Panc1 (cell line): ENCODE measurements at regions not wholly inside any gene's neighbourhood (a gene's known extent, or its start where the extent isn't known, plus 50 kb on each side); places are given as distances from the start of the nearest gene placed in this dataset.
"Not testable (repeated sequence)": the region's sequence is repeated elsewhere in the genome, so short reads cannot be mapped to it uniquely, and the experiment has no call there.

Experiments used
- POLR2AphosphoS5 ChIP-seq: IDR thresholded peaks from 2 replicates; pipeline ENCODE4 v1.6.1; 2012; ENCODE audit warnings: mild to moderate bottlenecking, low read depth, low read length, moderate library complexity
- SIN3A ChIP-seq: IDR thresholded peaks from 2 replicates; pipeline ENCODE4 v1.6.1; 2012; ENCODE audit warnings: low read depth, mild to moderate bottlenecking, low read length, moderate library complexity, borderline replicate concordance; ENCODE audit not compliant: insufficient read depth
- TCF7L2 ChIP-seq: IDR thresholded peaks from 2 replicates; pipeline ENCODE4 v1.6.1; 2011; ENCODE audit warnings: mild to moderate bottlenecking, low read depth, low read length, inconsistent platforms
- TF ChIP-seq, protein P1 (sequence below): fragments of 450-650 bp; IDR thresholded peaks from 2 replicates; pipeline ENCODE4 v1.5.1; 2017; ENCODE audit warnings: mild to moderate bottlenecking
- TF ChIP-seq, protein P2 (sequence below), 2 experiments: IDR thresholded peaks; 2 replicates each; pipeline ENCODE4 v1.6.1; 2011 to 2012; ENCODE audit warnings: low read depth in 2 of 2, control low read depth in 1 of 2, low read length in 1 of 2, mild to moderate bottlenecking in 1 of 2, moderate library complexity in 1 of 2; ENCODE audit not compliant: insufficient read depth in 1 of 2

DNA sequence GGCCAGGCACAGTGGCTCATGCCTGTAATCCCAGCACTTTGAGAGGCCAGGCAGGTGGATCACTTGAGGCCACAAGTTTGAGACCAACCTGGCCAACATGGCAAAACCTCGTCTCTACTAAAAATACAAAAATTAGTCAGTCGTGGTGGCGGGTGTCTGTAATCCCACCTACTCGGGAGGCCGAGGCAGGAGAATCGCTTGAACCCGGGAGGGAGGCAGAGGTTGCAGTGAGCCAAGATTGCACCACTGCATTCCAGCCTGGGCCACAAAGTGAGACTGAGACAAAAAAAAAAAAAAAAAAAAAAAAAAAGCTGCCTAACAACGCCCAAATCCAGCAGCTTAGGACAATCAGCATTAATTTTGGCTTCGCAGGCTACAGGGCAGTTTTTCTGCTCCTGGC is 167.1 kb downstream of the GOSR1 start:
- TF ChIP-seq POLR2AphosphoS5, SIN3A, TCF7L2: not testable (repeated sequence)
- TF ChIP-seq, protein P1, sequence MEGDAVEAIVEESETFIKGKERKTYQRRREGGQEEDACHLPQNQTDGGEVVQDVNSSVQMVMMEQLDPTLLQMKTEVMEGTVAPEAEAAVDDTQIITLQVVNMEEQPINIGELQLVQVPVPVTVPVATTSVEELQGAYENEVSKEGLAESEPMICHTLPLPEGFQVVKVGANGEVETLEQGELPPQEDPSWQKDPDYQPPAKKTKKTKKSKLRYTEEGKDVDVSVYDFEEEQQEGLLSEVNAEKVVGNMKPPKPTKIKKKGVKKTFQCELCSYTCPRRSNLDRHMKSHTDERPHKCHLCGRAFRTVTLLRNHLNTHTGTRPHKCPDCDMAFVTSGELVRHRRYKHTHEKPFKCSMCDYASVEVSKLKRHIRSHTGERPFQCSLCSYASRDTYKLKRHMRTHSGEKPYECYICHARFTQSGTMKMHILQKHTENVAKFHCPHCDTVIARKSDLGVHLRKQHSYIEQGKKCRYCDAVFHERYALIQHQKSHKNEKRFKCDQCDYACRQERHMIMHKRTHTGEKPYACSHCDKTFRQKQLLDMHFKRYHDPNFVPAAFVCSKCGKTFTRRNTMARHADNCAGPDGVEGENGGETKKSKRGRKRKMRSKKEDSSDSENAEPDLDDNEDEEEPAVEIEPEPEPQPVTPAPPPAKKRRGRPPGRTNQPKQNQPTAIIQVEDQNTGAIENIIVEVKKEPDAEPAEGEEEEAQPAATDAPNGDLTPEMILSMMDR = not testable (repeated sequence)
- TF ChIP-seq, protein P2, sequence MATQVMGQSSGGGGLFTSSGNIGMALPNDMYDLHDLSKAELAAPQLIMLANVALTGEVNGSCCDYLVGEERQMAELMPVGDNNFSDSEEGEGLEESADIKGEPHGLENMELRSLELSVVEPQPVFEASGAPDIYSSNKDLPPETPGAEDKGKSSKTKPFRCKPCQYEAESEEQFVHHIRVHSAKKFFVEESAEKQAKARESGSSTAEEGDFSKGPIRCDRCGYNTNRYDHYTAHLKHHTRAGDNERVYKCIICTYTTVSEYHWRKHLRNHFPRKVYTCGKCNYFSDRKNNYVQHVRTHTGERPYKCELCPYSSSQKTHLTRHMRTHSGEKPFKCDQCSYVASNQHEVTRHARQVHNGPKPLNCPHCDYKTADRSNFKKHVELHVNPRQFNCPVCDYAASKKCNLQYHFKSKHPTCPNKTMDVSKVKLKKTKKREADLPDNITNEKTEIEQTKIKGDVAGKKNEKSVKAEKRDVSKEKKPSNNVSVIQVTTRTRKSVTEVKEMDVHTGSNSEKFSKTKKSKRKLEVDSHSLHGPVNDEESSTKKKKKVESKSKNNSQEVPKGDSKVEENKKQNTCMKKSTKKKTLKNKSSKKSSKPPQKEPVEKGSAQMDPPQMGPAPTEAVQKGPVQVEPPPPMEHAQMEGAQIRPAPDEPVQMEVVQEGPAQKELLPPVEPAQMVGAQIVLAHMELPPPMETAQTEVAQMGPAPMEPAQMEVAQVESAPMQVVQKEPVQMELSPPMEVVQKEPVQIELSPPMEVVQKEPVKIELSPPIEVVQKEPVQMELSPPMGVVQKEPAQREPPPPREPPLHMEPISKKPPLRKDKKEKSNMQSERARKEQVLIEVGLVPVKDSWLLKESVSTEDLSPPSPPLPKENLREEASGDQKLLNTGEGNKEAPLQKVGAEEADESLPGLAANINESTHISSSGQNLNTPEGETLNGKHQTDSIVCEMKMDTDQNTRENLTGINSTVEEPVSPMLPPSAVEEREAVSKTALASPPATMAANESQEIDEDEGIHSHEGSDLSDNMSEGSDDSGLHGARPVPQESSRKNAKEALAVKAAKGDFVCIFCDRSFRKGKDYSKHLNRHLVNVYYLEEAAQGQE (IDR thresholded peaks at IDR 0.05; ENCODE audit: insufficient read depth in 1 of 2, low read depth in 2 of 2, low read length in 1 of 2) = not testable (repeated sequence)
